WTC11 (cell line): ENCODE measurements at regions not wholly inside any gene's neighbourhood (a gene's known extent, or its start where the extent isn't known, plus 50 kb on each side); places are given as distances from the start of the nearest gene placed in this dataset.

Experiments
- ATAC-seq: fragments of 200-7000 bp; cut with Tn5 transposase; 2 replicates; pipeline ENCODE4 v1.10.0; 2021; ENCODE audit warnings: mild to moderate bottlenecking, moderate library complexity
- CTCF ChIA-PET: fragments of 300-600 bp; sonication (Branson Sonifier 250); formaldehyde crosslinking; loops from one replicate; lab custom pipeline; 2021; ENCODE audit warnings: antibody characterized with exemption; lab: Charles Lee
- POLR2A ChIA-PET: fragments of 350-600 bp; sonication (Branson Sonifier 250); formaldehyde crosslinking; loops from one replicate; lab custom pipeline; 2021; ENCODE audit warnings: antibody characterized with exemption; lab: Charles Lee
- DNase-seq: peaks from one replicate; pipeline ENCODE4 v3.0.0; 2021; ENCODE audit warnings: low spot score
- H3K27ac Mint-ChIP-seq: 2 replicates; pipeline ENCODE4 v1.8.0; 2021; ENCODE audit warnings: mixed read lengths
- H3K27me3 Mint-ChIP-seq: 2 replicates; pipeline ENCODE4 v1.8.0; 2021; ENCODE audit warnings: low read depth, mild to moderate bottlenecking, moderate library complexity, mixed read lengths
- H3K36me3 Mint-ChIP-seq: 2 replicates; pipeline ENCODE4 v1.8.0; 2021; ENCODE audit warnings: mixed read lengths
- H3K4me1 Mint-ChIP-seq: 2 replicates; pipeline ENCODE4 v1.8.0; 2022; ENCODE audit warnings: mixed read lengths
- H3K4me3 Mint-ChIP-seq: 2 replicates; pipeline ENCODE4 v1.8.0; 2021; ENCODE audit warnings: mild to moderate bottlenecking, moderate library complexity, mixed read lengths
- H3K9me3 Mint-ChIP-seq: 2 replicates; pipeline ENCODE4 v1.8.0; 2021; ENCODE audit warnings: mixed read lengths
- CREM ChIP-seq: sonication (generic); formaldehyde crosslinking; IDR thresholded peaks from 2 replicates; pipeline ENCODE4 v1.8.1; 2022; ENCODE audit warnings: mild to moderate bottlenecking, missing genetic modification reagents, moderate library complexity
- ESRRA ChIP-seq: sonication (generic); formaldehyde crosslinking; IDR thresholded peaks from 2 replicates; pipeline ENCODE4 v1.8.1; 2022; ENCODE audit warnings: mild to moderate bottlenecking, missing genetic modification reagents, borderline replicate concordance
- FOXK1 ChIP-seq: sonication (generic); formaldehyde crosslinking; IDR thresholded peaks from 2 replicates; pipeline ENCODE4 v1.8.0; 2022; ENCODE audit warnings: mild to moderate bottlenecking, moderate library complexity, missing genetic modification reagents
- GRHL2 ChIP-seq: fragments of 250-450 bp; sonication (Bioruptor Pico); IDR thresholded peaks from 2 replicates; pipeline ENCODE4 v1.8.0; 2022; ENCODE audit warnings: mild to moderate bottlenecking, moderate library complexity; ENCODE audit not compliant: insufficient replicate concordance, severe bottlenecking
- MXD4 ChIP-seq: fragments of 250-450 bp; sonication (Bioruptor Pico); IDR thresholded peaks from 2 replicates; pipeline ENCODE4 v1.8.0; 2021; ENCODE audit warnings: mild to moderate bottlenecking, moderate library complexity, borderline replicate concordance
- NR2C2 ChIP-seq: sonication (generic); formaldehyde crosslinking; IDR thresholded peaks from 2 replicates; pipeline ENCODE4 v1.8.0; 2022; ENCODE audit warnings: mild to moderate bottlenecking, missing genetic modification reagents
- PRRX2 ChIP-seq: fragments of 250-450 bp; sonication (Bioruptor Pico); IDR thresholded peaks from 2 replicates; pipeline ENCODE4 v1.8.0; 2021; ENCODE audit warnings: mild to moderate bottlenecking
- TP53 ChIP-seq: sonication (generic); formaldehyde crosslinking; IDR thresholded peaks from 2 replicates; pipeline ENCODE4 v1.8.1; 2023; ENCODE audit warnings: mild to moderate bottlenecking, missing genetic modification reagents
- ZNF425 ChIP-seq: fragments of 250-450 bp; sonication (Bioruptor Pico); conservative IDR thresholded peaks from 2 replicates; pipeline ENCODE4 v1.9.0; 2021; ENCODE audit warnings: mild to moderate bottlenecking
- TF ChIP-seq, protein P1 (sequence below): sonication (generic); formaldehyde crosslinking; IDR thresholded peaks from 2 replicates; pipeline ENCODE4 v1.8.0; 2023; ENCODE audit warnings: missing genetic modification reagents, mild to moderate bottlenecking, borderline replicate concordance
- TF ChIP-seq, protein P2 (sequence below): sonication (generic); formaldehyde crosslinking; IDR thresholded peaks from 2 replicates; pipeline ENCODE4 v1.8.1; 2023; ENCODE audit warnings: mild to moderate bottlenecking, missing genetic modification reagents, moderate library complexity
- TF ChIP-seq, protein P3 (sequence below): sonication (generic); formaldehyde crosslinking; IDR thresholded peaks from 2 replicates; pipeline ENCODE4 v1.8.1; 2023; ENCODE audit warnings: mild to moderate bottlenecking, missing genetic modification reagents

- TF ChIP-seq, protein P1, sequence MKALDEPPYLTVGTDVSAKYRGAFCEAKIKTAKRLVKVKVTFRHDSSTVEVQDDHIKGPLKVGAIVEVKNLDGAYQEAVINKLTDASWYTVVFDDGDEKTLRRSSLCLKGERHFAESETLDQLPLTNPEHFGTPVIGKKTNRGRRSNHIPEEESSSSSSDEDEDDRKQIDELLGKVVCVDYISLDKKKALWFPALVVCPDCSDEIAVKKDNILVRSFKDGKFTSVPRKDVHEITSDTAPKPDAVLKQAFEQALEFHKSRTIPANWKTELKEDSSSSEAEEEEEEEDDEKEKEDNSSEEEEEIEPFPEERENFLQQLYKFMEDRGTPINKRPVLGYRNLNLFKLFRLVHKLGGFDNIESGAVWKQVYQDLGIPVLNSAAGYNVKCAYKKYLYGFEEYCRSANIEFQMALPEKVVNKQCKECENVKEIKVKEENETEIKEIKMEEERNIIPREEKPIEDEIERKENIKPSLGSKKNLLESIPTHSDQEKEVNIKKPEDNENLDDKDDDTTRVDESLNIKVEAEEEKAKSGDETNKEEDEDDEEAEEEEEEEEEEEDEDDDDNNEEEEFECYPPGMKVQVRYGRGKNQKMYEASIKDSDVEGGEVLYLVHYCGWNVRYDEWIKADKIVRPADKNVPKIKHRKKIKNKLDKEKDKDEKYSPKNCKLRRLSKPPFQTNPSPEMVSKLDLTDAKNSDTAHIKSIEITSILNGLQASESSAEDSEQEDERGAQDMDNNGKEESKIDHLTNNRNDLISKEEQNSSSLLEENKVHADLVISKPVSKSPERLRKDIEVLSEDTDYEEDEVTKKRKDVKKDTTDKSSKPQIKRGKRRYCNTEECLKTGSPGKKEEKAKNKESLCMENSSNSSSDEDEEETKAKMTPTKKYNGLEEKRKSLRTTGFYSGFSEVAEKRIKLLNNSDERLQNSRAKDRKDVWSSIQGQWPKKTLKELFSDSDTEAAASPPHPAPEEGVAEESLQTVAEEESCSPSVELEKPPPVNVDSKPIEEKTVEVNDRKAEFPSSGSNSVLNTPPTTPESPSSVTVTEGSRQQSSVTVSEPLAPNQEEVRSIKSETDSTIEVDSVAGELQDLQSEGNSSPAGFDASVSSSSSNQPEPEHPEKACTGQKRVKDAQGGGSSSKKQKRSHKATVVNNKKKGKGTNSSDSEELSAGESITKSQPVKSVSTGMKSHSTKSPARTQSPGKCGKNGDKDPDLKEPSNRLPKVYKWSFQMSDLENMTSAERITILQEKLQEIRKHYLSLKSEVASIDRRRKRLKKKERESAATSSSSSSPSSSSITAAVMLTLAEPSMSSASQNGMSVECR (CRISPR knock-in tag): no peak
- TF ChIP-seq ZNF425: no peak
- no peak for TF ChIP-seq NR2C2
- TF ChIP-seq ESRRA (CRISPR knock-in tag): no peak
- TF ChIP-seq, protein P2, sequence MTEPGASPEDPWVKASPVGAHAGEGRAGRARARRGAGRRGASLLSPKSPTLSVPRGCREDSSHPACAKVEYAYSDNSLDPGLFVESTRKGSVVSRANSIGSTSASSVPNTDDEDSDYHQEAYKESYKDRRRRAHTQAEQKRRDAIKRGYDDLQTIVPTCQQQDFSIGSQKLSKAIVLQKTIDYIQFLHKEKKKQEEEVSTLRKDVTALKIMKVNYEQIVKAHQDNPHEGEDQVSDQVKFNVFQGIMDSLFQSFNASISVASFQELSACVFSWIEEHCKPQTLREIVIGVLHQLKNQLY (CRISPR knock-in tag): no peak
- TF ChIP-seq TP53 (CRISPR knock-in tag): no peak
- TF ChIP-seq PRRX2 (CRISPR knock-in tag): no peak
- TF ChIP-seq FOXK1 (CRISPR knock-in tag): no peak
- no peak for TF ChIP-seq MXD4
- TF ChIP-seq CREM (CRISPR knock-in tag): no peak
- TF ChIP-seq GRHL2 (CRISPR knock-in tag): no peak
Measured at GRCh38 chr10:46232666-46233065, 54.1 kb upstream of the ANTXRL start (continued).

DNA sequence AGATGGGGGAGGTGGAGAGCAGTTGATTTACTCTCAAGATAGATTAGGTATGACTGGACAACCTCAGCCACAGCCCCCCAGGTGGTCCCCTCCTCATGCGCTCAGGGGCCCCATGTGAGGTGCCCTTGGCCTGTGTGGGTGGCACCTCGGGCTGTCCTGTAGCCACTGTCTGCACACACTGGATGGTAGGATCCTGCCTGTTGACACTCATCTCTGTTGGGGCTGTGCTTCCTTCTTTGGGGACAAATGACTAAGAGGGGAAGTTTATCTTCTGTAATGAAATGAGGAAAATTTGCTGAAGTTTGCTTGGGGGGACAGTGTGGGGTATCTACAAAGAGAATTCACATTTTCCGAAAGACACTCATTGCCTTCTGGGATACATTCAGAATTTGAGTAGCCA, 53.6 kb upstream of the ANTXRL start:
- no peaks in the 10 kb centered on the region for H3K36me3 Mint-ChIP-seq
- POLR2A ChIA-PET: no interaction called here
- CTCF ChIA-PET: no interaction called here
- peaks cover 8% of the 10 kb centered on the region; the same call in 1 of the 2 replicates for H3K9me3 Mint-ChIP-seq
- no peak overlapping the region for H3K4me3 Mint-ChIP-seq
- H3K27ac Mint-ChIP-seq: no peak overlapping the region
- TF ChIP-seq, protein P3, sequence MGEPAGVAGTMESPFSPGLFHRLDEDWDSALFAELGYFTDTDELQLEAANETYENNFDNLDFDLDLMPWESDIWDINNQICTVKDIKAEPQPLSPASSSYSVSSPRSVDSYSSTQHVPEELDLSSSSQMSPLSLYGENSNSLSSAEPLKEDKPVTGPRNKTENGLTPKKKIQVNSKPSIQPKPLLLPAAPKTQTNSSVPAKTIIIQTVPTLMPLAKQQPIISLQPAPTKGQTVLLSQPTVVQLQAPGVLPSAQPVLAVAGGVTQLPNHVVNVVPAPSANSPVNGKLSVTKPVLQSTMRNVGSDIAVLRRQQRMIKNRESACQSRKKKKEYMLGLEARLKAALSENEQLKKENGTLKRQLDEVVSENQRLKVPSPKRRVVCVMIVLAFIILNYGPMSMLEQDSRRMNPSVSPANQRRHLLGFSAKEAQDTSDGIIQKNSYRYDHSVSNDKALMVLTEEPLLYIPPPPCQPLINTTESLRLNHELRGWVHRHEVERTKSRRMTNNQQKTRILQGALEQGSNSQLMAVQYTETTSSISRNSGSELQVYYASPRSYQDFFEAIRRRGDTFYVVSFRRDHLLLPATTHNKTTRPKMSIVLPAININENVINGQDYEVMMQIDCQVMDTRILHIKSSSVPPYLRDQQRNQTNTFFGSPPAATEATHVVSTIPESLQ (CRISPR knock-in tag): no peak
- TF ChIP-seq, protein P1 (CRISPR knock-in tag): no peak
- H3K27me3 Mint-ChIP-seq: no peaks in the 10 kb centered on the region
- peaks cover 6% of the 10 kb centered on the region for H3K4me1 Mint-ChIP-seq
- ATAC-seq: no peak
- no peak for DNase-seq
